ENCODE measurements at regions not wholly inside any gene's neighbourhood (a gene's known extent, or its start where the extent isn't known, plus 50 kb on each side); places are given as distances from the start of the nearest gene placed in this dataset.

- H3K4me3 ChIP-seq (ENCODE audit: low read length), result no peak overlapping the region
- no peak overlapping the region for H3K27ac ChIP-seq (ENCODE audit: low read depth, low read length)
- H3K27me3 ChIP-seq (ENCODE audit: control insufficient read depth, insufficient read depth, low read length), result no peaks in the 10 kb centered on the region
- no peaks in the 10 kb centered on the region for H3K4me1 ChIP-seq (ENCODE audit: control insufficient read depth, insufficient read depth, low read length)
- no peaks in the 10 kb centered on the region for H3K36me3 ChIP-seq (ENCODE audit: control insufficient read depth, insufficient read depth, low read length)
- no peak overlapping the region for H3K9ac ChIP-seq (ENCODE audit: low read length)
These were observed 102.7 kb upstream of the TAF11L2 start for GRCh38 chr5:17395106-17395880.

- Histone ChIP-seq H3K36me3 (ENCODE audit: control insufficient read depth, insufficient read depth, low read length) (no peaks in the 10 kb centered on the region), H3K27me3 (ENCODE audit: control insufficient read depth, insufficient read depth, low read length) (no peaks in the 10 kb centered on the region), H3K27ac (ENCODE audit: low read depth, low read length) (no peak overlapping the region)
These were observed 101.8 kb upstream of the TAF11L2 start for GRCh38 chr5:17396247-17396646.

GRCh38 chr5:17398431-17398830, 99.6 kb upstream of the TAF11L2 start:
- Histone ChIP-seq H3K27me3 (ENCODE audit: control insufficient read depth, insufficient read depth, low read length) (no peaks in the 10 kb centered on the region), H3K9ac (ENCODE audit: low read length) (no peak overlapping the region), H3K4me1 (ENCODE audit: control insufficient read depth, insufficient read depth, low read length) (no peaks in the 10 kb centered on the region)

More at GRCh38 chr5:17396247-17396646, 101.8 kb upstream of the TAF11L2 start:
- Histone ChIP-seq H3K4me3 (ENCODE audit: low read length) (no peak overlapping the region), H3K4me1 (ENCODE audit: control insufficient read depth, insufficient read depth, low read length) (no peaks in the 10 kb centered on the region), H3K9ac (ENCODE audit: low read length) (no peak overlapping the region)

DNA sequence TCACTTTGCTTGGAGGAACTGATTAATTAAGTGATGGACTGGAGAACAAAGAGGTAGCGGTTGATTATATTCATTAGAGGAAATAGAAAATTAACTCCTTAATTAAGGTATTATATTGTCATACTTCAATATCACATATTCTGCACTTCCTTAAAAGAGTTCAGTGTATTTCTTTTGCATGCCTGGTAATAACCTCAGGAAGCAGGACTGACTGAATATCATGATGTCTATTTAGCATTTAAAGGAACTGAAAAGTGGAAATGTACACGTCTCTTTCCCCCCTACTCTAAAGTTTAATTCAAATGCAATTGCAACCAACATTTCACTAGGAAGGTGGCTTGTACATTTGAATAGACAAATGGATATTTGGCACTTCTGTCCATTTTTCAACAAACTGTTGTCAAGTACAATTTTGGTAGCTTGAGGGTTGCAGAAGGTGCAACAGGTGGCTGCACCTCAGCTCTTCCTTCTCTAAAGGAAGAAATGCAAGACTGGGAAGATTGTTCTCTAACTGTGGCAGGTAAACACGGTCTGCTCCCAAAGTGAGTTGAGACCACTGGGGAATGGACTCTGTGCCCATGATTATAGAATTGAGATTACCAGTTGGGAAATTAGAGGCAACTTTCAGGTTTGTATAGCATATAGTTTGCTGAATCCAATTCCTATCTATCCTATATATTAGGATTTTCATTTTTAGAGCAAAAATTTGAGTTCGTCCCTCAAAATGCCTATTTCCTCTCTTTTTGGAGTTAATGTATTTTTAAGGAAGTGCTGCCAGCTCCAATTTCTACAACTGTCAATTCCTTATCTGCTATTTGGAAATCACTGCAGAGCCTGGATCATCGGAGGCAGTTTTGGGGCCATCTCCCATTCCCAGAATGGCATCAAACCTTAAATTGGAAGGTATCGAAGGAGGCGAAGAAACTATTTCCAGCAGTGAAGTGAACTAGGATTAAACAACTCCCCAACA, 98.9 kb upstream of the TAF11L2 start:
- Histone ChIP-seq H3K36me3 (ENCODE audit: control insufficient read depth, insufficient read depth, low read length) (no peaks in the 10 kb centered on the region), H3K9ac (ENCODE audit: low read length) (no peak overlapping the region), H3K4me3 (ENCODE audit: low read length) (no peak overlapping the region), H3K27me3 (ENCODE audit: control insufficient read depth, insufficient read depth, low read length) (no peaks in the 10 kb centered on the region), H3K27ac (ENCODE audit: low read depth, low read length) (no peak overlapping the region), H3K4me1 (ENCODE audit: control insufficient read depth, insufficient read depth, low read length) (no peaks in the 10 kb centered on the region)

More at GRCh38 chr5:17398431-17398830, 99.6 kb upstream of the TAF11L2 start:
- H3K36me3 ChIP-seq (ENCODE audit: control insufficient read depth, insufficient read depth, low read length), result no peaks in the 10 kb centered on the region
- H3K27ac ChIP-seq (ENCODE audit: low read depth, low read length), result no peak overlapping the region
- H3K4me3 ChIP-seq (ENCODE audit: low read length), result no peak overlapping the region

DNA sequence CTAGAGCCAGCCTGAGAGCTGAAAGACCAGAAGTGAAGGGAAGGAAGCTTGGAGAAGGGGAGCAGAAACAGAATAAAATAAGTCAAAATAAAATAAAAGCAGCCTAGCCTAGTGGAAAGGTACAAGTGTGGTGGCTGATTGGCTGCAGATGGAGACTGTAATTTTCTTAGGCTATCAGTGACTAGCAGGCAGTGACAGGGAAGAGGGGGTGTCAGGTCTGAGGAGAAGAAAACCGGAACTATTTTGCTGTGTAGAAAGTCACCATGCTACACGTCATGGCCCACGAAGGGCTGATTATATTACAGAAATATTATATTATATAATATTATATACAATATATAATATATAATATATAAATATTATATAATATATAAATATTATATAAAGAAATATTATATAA, 98.1 kb upstream of the TAF11L2 start:
- Histone ChIP-seq H3K27me3 (ENCODE audit: control insufficient read depth, insufficient read depth, low read length) (no peaks in the 10 kb centered on the region), H3K9ac (ENCODE audit: low read length) (no peak overlapping the region), H3K36me3 (ENCODE audit: control insufficient read depth, insufficient read depth, low read length) (no peaks in the 10 kb centered on the region), H3K4me3 (ENCODE audit: low read length) (no peak overlapping the region), H3K4me1 (ENCODE audit: control insufficient read depth, insufficient read depth, low read length) (no peaks in the 10 kb centered on the region), H3K27ac (ENCODE audit: low read depth, low read length) (no peak overlapping the region)

DNA sequence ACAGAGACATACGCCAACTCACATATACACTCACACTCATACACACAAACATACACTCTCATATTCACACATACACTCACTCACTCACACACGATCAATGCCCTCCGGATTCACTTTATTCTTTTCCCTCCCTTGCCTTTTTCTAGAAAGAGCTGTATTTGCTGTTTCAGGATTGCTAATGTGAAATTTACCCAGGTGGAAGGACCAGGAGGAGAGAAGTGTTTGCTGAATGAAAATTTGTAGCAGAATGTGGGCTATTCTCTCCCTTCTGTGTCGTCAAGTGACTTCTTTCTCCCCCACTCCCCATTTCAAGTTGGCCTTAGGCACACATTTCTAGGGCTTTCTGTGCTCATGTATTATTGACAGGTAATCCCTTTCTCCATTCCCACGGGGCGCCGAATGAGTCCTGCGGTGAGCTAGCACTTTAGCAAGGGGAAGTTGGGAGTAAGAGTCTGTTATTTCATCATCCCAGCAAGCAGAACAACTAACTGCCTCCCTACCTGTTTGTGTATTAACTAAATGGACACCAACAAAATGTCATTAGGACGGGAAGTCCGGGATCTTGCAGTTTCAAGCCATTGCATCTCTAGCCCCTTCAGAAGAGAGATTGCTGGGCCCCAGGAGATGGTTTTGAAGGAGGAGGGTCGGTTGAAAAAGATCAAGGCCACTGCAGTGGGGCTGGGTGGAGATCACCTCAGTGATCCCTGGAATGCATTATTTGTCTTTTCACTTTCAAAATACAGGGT, 97.1 kb upstream of the TAF11L2 start:
- no peaks in the 10 kb centered on the region for H3K4me1 ChIP-seq (ENCODE audit: control insufficient read depth, insufficient read depth, low read length)
- H3K9ac ChIP-seq (ENCODE audit: low read length), result no peak overlapping the region
- H3K27me3 ChIP-seq (ENCODE audit: control insufficient read depth, insufficient read depth, low read length), result no peaks in the 10 kb centered on the region
- H3K27ac ChIP-seq (ENCODE audit: low read depth, low read length), result no peak overlapping the region
- H3K4me3 ChIP-seq (ENCODE audit: low read length), result no peak overlapping the region
- no peaks in the 10 kb centered on the region for H3K36me3 ChIP-seq (ENCODE audit: control insufficient read depth, insufficient read depth, low read length)

DNA sequence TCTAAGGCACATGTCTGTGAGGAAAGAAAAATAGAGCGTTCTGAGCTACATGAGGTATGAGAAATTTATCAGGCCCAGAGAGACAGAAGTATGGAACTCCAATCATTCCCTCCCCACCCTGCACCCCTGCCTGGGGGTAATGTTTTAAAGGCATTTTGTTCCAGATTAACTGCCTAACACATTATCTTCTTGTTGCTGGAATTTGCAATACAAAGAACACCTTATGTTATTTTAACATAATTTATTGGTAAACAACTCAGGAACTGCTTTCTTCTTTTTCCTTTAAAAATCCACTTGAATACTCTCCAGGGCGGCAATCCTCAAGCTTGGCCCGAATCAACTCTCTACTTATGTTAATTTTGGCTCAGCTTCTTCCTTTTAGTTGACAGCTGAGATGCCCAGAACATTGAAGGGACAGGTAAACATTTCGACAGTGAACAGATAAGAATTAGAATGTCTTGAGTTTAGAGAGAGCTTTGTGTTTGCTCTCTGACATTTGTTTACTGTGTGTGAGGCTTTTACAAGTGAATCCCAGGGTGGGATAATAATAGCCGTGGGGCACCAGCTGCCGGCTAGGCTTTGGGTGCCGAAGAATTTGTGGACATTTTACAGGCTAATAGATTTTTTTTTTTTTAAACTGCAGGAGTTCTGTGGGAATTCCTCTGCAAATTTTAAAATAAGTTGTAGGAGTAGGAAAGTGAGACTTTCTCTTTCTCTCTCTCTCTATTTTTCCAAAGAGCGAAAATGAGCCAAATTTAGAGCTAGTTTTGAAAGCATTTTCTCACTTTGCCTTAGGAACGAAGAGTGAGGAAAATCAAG, 96.4 kb upstream of the TAF11L2 start:
- Histone ChIP-seq H3K27ac (ENCODE audit: low read depth, low read length) (no peak overlapping the region), H3K27me3 (ENCODE audit: control insufficient read depth, insufficient read depth, low read length) (no peaks in the 10 kb centered on the region), H3K4me3 (ENCODE audit: low read length) (no peak overlapping the region), H3K4me1 (ENCODE audit: control insufficient read depth, insufficient read depth, low read length) (no peaks in the 10 kb centered on the region), H3K9ac (ENCODE audit: low read length) (no peak overlapping the region), H3K36me3 (ENCODE audit: control insufficient read depth, insufficient read depth, low read length) (no peaks in the 10 kb centered on the region)

DNA sequence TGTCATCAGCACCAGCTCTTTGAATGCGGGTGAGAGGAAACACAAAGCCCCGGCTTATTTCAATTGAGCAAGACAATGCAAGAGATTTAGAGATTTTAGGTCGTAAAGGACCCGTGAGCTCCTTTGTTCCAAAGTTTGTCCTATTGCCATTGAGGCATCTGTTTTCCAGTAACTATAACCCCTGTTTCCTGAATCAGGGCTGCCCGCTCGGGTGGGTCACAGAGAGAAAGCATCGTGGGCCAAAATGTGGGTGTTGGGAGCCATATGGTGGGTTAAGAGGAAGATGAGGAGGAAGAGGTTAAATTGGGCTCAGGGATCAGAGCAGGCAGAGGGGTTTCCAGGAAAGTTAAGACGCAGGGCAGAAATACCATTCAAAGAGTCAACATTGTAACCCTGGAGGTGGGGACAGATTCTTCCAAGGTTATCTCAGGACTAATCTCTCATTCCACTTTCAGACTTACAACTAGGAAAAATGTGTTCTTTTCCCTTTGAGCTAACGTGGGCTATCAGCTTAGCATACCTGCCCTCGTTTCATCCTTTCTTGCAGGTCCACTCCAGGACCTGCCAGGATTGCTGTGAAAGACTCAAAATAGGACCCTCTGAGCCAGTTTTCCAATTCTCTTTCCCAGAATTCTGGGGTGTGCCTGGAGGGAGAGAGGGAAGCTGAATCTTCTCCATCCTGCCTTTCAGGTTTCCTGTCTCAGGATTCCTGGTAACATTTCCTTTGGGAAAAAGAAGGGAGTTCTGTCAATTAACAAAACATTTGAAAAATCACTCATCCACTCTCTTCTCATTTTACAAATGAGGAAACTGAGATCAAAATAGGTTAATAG, 95.5 kb upstream of the TAF11L2 start:
- Histone ChIP-seq H3K27ac (ENCODE audit: low read depth, low read length) (no peak overlapping the region), H3K9ac (ENCODE audit: low read length) (no peak overlapping the region), H3K27me3 (ENCODE audit: control insufficient read depth, insufficient read depth, low read length) (no peaks in the 10 kb centered on the region), H3K4me3 (ENCODE audit: low read length) (no peak overlapping the region), H3K36me3 (ENCODE audit: control insufficient read depth, insufficient read depth, low read length) (no peaks in the 10 kb centered on the region), H3K4me1 (ENCODE audit: control insufficient read depth, insufficient read depth, low read length) (no peaks in the 10 kb centered on the region)

GRCh38 chr5:17403695-17404490, 94.1 kb upstream of the TAF11L2 start:
- no peak overlapping the region for H3K27ac ChIP-seq (ENCODE audit: low read depth, low read length)
- no peaks in the 10 kb centered on the region for H3K36me3 ChIP-seq (ENCODE audit: control insufficient read depth, insufficient read depth, low read length)
- H3K9ac ChIP-seq (ENCODE audit: low read length), result no peak overlapping the region
- no peak overlapping the region for H3K4me3 ChIP-seq (ENCODE audit: low read length)
- H3K4me1 ChIP-seq (ENCODE audit: control insufficient read depth, insufficient read depth, low read length), result no peaks in the 10 kb centered on the region
- H3K27me3 ChIP-seq (ENCODE audit: control insufficient read depth, insufficient read depth, low read length), result no peaks in the 10 kb centered on the region

DNA sequence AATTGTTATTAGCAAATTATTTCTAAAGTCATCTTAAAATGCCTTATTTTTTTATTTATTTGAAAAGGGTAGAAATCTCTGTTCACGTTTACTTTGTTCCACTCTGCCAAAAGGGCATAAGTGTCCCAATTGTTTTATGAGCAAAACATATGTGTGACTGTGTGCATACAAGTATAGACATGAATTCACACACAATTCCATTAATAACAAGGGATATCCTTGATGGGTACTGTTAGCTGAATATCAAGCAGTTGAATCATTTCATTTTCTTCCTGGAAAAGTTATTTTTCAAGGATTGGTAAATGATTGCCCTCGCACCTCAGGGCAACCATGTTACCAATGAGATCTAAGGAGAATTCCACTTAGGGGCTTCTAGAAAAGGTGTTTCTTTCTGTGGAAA, 92.1 kb upstream of the TAF11L2 start:
- Histone ChIP-seq H3K36me3 (ENCODE audit: control insufficient read depth, insufficient read depth, low read length) (no peaks in the 10 kb centered on the region), H3K9ac (ENCODE audit: low read length) (no peak overlapping the region), H3K4me1 (ENCODE audit: control insufficient read depth, insufficient read depth, low read length) (no peaks in the 10 kb centered on the region), H3K27ac (ENCODE audit: low read depth, low read length) (no peak overlapping the region), H3K27me3 (ENCODE audit: control insufficient read depth, insufficient read depth, low read length) (no peaks in the 10 kb centered on the region), H3K4me3 (ENCODE audit: low read length) (no peak overlapping the region)

Measured in rectal smooth muscle tissue (tissue), 1 donor.